ENCODE measurements at regions not wholly inside any gene's neighbourhood (a gene's known extent, or its start where the extent isn't known, plus 50 kb on each side); places are given as distances from the start of the nearest gene placed in this dataset.

DNA sequence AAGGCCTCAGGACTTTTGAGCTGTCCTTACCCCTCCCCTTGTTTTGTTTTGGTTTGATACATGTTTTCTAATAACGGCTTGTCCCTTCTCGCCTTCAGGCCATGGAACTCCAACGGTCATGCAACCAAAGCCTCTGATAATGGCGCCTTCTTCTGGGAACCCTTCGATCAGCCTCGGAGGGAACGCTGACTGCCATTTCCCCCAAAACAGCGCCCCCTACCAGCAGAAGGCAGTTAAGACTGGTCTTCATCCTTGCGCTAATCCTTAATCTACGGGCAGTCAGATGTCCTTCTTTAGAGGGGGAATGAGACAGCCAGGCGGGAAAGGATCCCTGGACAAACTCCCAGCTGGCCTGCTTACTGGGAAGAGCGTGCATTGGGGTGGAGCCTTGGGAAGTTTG lies 276.6 kb downstream of the ICE1 start:
- POLR2A ChIA-PET: no interaction called here
- Histone ChIP-seq H3K9me3 (ENCODE audit: control insufficient read depth, insufficient read depth, low read depth, low read length) (no peaks in the 10 kb centered on the region), H3K27ac (ENCODE audit: extremely low read depth, low read depth, low read length) (no peak overlapping the region), H3K4me3 (ENCODE audit: low read depth, low read length) (no peak overlapping the region), H3K36me3 (ENCODE audit: control insufficient read depth in 2 of 2, insufficient read depth in 1 of 2, low read length in 2 of 2) (no peaks in the 10 kb centered on the region), H3K4me1 (ENCODE audit: control insufficient read depth, insufficient read depth, low read length) (no peaks in the 10 kb centered on the region)
- CTCF ChIA-PET: interaction anchor here (0.6 to 1.2 kb wide), 6 partner anchors 11 to 74 kb away, joined by 3 to 5 read pairs (median 3); no protein-coding TSS in a partner anchor
- TF ChIP-seq ZNF561 (tag by site-specific recombination; IDR thresholded peaks at IDR 0.05; ENCODE audit: borderline replicate concordance) (no peak), ZNF132 (tag by site-specific recombination; IDR thresholded peaks at IDR 0.05; ENCODE audit: borderline replicate concordance) (no peak), KLF1 (tag by site-specific recombination; IDR thresholded peaks at IDR 0.05) (no peak), ZNF677 (tag by site-specific recombination; IDR thresholded peaks at IDR 0.05) (no peak), ZEB2 (tag by site-specific recombination; IDR thresholded peaks at IDR 0.05) (no peak), REPIN1 (tag by site-specific recombination; IDR thresholded peaks at IDR 0.05; ENCODE audit: low read depth) (no peak), ZNF37A (tag by site-specific recombination; IDR thresholded peaks at IDR 0.05) (no peak), ZNF121 (tag by site-specific recombination; IDR thresholded peaks at IDR 0.05) (no peak), ZSCAN16 (tag by site-specific recombination; IDR thresholded peaks at IDR 0.05) (no peak), MYNN (tag by site-specific recombination; IDR thresholded peaks at IDR 0.05; ENCODE audit: borderline replicate concordance) (no peak)
- TF ChIP-seq, protein P1, sequence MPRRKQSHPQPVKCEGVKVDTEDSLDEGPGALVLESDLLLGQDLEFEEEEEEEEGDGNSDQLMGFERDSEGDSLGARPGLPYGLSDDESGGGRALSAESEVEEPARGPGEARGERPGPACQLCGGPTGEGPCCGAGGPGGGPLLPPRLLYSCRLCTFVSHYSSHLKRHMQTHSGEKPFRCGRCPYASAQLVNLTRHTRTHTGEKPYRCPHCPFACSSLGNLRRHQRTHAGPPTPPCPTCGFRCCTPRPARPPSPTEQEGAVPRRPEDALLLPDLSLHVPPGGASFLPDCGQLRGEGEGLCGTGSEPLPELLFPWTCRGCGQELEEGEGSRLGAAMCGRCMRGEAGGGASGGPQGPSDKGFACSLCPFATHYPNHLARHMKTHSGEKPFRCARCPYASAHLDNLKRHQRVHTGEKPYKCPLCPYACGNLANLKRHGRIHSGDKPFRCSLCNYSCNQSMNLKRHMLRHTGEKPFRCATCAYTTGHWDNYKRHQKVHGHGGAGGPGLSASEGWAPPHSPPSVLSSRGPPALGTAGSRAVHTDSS (tag by site-specific recombination; IDR thresholded peaks at IDR 0.05): no peak
- TF ChIP-seq, protein P2, sequence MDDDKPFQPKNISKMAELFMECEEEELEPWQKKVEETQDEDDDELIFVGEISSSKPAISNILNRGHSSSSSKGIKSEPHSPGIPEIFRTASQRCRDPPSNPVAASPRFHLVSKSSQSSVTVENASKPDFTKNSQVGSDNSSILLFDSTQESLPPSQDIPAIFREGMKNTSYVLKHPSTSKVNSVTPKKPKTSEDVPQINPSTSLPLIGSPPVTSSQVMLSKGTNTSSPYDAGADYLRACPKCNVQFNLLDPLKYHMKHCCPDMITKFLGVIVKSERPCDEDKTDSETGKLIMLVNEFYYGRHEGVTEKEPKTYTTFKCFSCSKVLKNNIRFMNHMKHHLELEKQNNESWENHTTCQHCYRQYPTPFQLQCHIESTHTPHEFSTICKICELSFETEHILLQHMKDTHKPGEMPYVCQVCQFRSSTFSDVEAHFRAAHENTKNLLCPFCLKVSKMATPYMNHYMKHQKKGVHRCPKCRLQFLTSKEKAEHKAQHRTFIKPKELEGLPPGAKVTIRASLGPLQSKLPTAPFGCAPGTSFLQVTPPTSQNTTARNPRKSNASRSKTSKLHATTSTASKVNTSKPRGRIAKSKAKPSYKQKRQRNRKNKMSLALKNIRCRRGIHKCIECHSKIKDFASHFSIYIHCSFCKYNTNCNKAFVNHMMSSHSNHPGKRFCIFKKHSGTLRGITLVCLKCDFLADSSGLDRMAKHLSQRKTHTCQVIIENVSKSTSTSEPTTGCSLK (tag by site-specific recombination; IDR thresholded peaks at IDR 0.05): no peak
- TF ChIP-seq, protein P3, sequence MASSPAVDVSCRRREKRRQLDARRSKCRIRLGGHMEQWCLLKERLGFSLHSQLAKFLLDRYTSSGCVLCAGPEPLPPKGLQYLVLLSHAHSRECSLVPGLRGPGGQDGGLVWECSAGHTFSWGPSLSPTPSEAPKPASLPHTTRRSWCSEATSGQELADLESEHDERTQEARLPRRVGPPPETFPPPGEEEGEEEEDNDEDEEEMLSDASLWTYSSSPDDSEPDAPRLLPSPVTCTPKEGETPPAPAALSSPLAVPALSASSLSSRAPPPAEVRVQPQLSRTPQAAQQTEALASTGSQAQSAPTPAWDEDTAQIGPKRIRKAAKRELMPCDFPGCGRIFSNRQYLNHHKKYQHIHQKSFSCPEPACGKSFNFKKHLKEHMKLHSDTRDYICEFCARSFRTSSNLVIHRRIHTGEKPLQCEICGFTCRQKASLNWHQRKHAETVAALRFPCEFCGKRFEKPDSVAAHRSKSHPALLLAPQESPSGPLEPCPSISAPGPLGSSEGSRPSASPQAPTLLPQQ (tag by site-specific recombination; IDR thresholded peaks at IDR 0.05): no peak
- TF ChIP-seq, protein P4, sequence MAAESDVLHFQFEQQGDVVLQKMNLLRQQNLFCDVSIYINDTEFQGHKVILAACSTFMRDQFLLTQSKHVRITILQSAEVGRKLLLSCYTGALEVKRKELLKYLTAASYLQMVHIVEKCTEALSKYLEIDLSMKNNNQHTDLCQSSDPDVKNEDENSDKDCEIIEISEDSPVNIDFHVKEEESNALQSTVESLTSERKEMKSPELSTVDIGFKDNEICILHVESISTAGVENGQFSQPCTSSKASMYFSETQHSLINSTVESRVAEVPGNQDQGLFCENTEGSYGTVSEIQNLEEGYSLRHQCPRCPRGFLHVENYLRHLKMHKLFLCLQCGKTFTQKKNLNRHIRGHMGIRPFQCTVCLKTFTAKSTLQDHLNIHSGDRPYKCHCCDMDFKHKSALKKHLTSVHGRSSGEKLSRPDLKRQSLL (tag by site-specific recombination; IDR thresholded peaks at IDR 0.05): no peak

DNA sequence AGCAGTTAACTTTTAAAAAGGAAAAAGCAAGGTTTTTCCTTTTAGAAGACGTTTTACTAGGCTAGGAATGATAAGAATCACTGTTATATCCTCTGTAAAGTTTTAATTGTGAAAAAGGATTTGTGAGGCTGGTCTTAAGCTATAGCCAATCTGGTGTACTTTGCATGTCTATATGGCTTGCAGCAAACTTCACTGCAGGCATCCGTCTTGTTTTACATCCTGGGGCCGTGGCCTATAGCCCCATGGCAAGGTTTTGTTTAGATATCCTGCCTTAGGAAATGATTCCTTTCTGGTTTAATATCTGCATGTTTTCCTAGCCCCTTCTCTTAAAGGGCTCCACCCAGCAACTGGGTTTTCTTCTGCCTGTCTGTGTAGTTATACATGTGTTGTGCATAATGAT lies 272.8 kb downstream of the ICE1 start:
- ChIA-PET POLR2A (no interaction called here), CTCF (interaction anchor here (0.6 to 0.7 kb wide), 2 partner anchors 13 to 36 kb away, joined by 3 to 4 read pairs; no protein-coding TSS in a partner anchor)
- H3K27ac ChIP-seq (ENCODE audit: extremely low read depth, low read depth, low read length): no peak overlapping the region
- H3K36me3 ChIP-seq (ENCODE audit: control insufficient read depth in 2 of 2, insufficient read depth in 1 of 2, low read length in 2 of 2): no peaks in the 10 kb centered on the region
- no peaks in the 10 kb centered on the region for H3K4me1 ChIP-seq (ENCODE audit: control insufficient read depth, insufficient read depth, low read length)
- no peak overlapping the region for H3K4me3 ChIP-seq (ENCODE audit: low read depth, low read length)
- H3K9me3 ChIP-seq (ENCODE audit: control insufficient read depth, insufficient read depth, low read depth, low read length): no peaks in the 10 kb centered on the region
- TF ChIP-seq ZNF549 (tag by site-specific recombination; IDR thresholded peaks at IDR 0.05): no peak
- no peak for TF ChIP-seq ZNF223 (tag by site-specific recombination; IDR thresholded peaks at IDR 0.05)
- TF ChIP-seq, protein P5, sequence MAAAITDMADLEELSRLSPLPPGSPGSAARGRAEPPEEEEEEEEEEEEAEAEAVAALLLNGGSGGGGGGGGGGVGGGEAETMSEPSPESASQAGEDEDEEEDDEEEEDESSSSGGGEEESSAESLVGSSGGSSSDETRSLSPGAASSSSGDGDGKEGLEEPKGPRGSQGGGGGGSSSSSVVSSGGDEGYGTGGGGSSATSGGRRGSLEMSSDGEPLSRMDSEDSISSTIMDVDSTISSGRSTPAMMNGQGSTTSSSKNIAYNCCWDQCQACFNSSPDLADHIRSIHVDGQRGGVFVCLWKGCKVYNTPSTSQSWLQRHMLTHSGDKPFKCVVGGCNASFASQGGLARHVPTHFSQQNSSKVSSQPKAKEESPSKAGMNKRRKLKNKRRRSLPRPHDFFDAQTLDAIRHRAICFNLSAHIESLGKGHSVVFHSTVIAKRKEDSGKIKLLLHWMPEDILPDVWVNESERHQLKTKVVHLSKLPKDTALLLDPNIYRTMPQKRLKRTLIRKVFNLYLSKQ (tag by site-specific recombination; IDR thresholded peaks at IDR 0.05; ENCODE audit: borderline replicate concordance): no peak
- TF ChIP-seq, protein P6, sequence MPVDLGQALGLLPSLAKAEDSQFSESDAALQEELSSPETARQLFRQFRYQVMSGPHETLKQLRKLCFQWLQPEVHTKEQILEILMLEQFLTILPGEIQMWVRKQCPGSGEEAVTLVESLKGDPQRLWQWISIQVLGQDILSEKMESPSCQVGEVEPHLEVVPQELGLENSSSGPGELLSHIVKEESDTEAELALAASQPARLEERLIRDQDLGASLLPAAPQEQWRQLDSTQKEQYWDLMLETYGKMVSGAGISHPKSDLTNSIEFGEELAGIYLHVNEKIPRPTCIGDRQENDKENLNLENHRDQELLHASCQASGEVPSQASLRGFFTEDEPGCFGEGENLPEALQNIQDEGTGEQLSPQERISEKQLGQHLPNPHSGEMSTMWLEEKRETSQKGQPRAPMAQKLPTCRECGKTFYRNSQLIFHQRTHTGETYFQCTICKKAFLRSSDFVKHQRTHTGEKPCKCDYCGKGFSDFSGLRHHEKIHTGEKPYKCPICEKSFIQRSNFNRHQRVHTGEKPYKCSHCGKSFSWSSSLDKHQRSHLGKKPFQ (tag by site-specific recombination; IDR thresholded peaks at IDR 0.05): no peak
